ENCODE measurements at regions not wholly inside any gene's neighbourhood (a gene's known extent, or its start where the extent isn't known, plus 50 kb on each side); places are given as distances from the start of the nearest gene placed in this dataset.

- TF ChIP-seq EZH2 (IDR thresholded peaks at IDR 0.05; ENCODE audit: borderline replicate concordance, low read length) = no peak
- TF ChIP-seq CTCF (IDR thresholded peaks at IDR 0.05; ENCODE audit: low read length) = no peak
These were observed 163.5 kb upstream of the GJE1 start for GRCh38 chr6:141969201-141969600.
